GM23338 (cell line): ENCODE measurements at regions not wholly inside any gene's neighbourhood (a gene's known extent, or its start where the extent isn't known, plus 50 kb on each side); places are given as distances from the start of the nearest gene placed in this dataset.

ENCODE experiments used
- ATAC-seq: fragments of 200-7000 bp; cut with Tn5 transposase; 3 replicates; pipeline ENCODE4 v1.9.1; 2020
- DNase-seq: peaks from one replicate; pipeline ENCODE4 v3.0.0-alpha.2; 2015; ENCODE audit warnings: low spot score
- H2AFZ ChIP-seq: fragments of 200-600 bp; sonication (generic); 2 replicates; pipeline ENCODE4 v1.8.0; 2016; ENCODE audit warnings: antibody characterized with exemption, mild to moderate bottlenecking, moderate library complexity
- H3F3A ChIP-seq: fragments of 200-600 bp; sonication (generic); replicated peaks from 2 replicates; pipeline ENCODE4 v1.8.0; 2017; ENCODE audit warnings: antibody characterized with exemption, mixed run types, low read depth
- H3K27ac ChIP-seq: fragments of 200-600 bp; sonication (generic); 2 replicates; pipeline ENCODE4 v1.6.1; 2016; ENCODE audit warnings: low read depth
- H3K27me3 ChIP-seq: fragments of 200-600 bp; sonication (generic); 2 replicates; pipeline ENCODE4 v1.8.0; 2016; ENCODE audit warnings: mild to moderate bottlenecking, mixed run types, moderate library complexity; ENCODE audit not compliant: insufficient read depth
- H3K36me3 ChIP-seq: fragments of 200-600 bp; sonication (generic); 2 replicates; pipeline ENCODE4 v1.8.0; 2016; ENCODE audit warnings: mild to moderate bottlenecking; ENCODE audit not compliant: insufficient read depth
- H3K4me1 ChIP-seq: fragments of 200-600 bp; sonication (generic); 2 replicates; pipeline ENCODE4 v1.8.0; 2016; ENCODE audit warnings: mild to moderate bottlenecking, moderate library complexity; ENCODE audit not compliant: insufficient read depth
- H3K4me2 ChIP-seq: fragments of 200-600 bp; sonication (generic); 2 replicates; pipeline ENCODE4 v1.7.1; 2017; ENCODE audit warnings: mixed run types
- H3K4me3 ChIP-seq: fragments of 200-600 bp; sonication (generic); 2 replicates; pipeline ENCODE4 v1.6.1; 2016; ENCODE audit warnings: mixed run types
- H3K79me2 ChIP-seq: fragments of 200-600 bp; sonication (generic); replicated peaks from 2 replicates; pipeline ENCODE4 v1.8.0; 2017; ENCODE audit warnings: mild to moderate bottlenecking; ENCODE audit not compliant: insufficient read depth
- H3K9me2 ChIP-seq: fragments of 200-600 bp; sonication (generic); 2 replicates; pipeline ENCODE4 v1.8.0; 2017; ENCODE audit not compliant: insufficient read depth
- H4K20me1 ChIP-seq: fragments of 200-600 bp; sonication (generic); replicated peaks from 2 replicates; pipeline ENCODE4 v1.8.0; 2017; ENCODE audit warnings: mild to moderate bottlenecking; ENCODE audit not compliant: insufficient read depth
- H3K27ac Mint-ChIP-seq: 2 replicates; pipeline ENCODE4 v1.8.0; 2020; ENCODE audit warnings: inconsistent platforms, mild to moderate bottlenecking, moderate library complexity, mixed read lengths
- H3K27me3 Mint-ChIP-seq: 3 replicates; pipeline ENCODE4 v1.8.0; 2022; ENCODE audit warnings: low read depth, mild to moderate bottlenecking, moderate library complexity, mixed read lengths, inconsistent platforms; ENCODE audit not compliant: insufficient read depth, poor library complexity
- H3K36me3 Mint-ChIP-seq: 3 replicates; pipeline ENCODE4 v1.8.0; 2021; ENCODE audit warnings: low read depth, mild to moderate bottlenecking, inconsistent platforms, moderate library complexity, mixed read lengths
- H3K4me1 Mint-ChIP-seq: 3 replicates; pipeline ENCODE4 v1.8.0; 2020; ENCODE audit warnings: mild to moderate bottlenecking, inconsistent platforms, mixed read lengths
- H3K4me3 Mint-ChIP-seq: 3 replicates; pipeline ENCODE4 v1.8.0; 2021; ENCODE audit warnings: moderate library complexity, mild to moderate bottlenecking, inconsistent platforms, mixed read lengths
- H3K9me3 Mint-ChIP-seq: 3 replicates; pipeline ENCODE4 v1.8.0; 2020; ENCODE audit warnings: moderate library complexity, mild to moderate bottlenecking, inconsistent platforms, mixed read lengths
- CREB1 ChIP-seq: fragments of 250-450 bp; sonication (Bioruptor Pico); IDR thresholded peaks from 2 replicates; pipeline ENCODE4 v1.5.0; 2020; ENCODE audit warnings: low read depth, mild to moderate bottlenecking, moderate library complexity
- CTCF ChIP-seq, 2 experiments: fragments of 200-600 bp in 1 of 2; sonication (generic) in 1 of 2; conservative IDR thresholded peaks; 2 replicates each; pipeline versions ENCODE4 v1.5.1 to v1.6.1; 2016 to 2017; ENCODE audit warnings: antibody characterized with exemption in 2 of 2, low read depth in 2 of 2, mild to moderate bottlenecking in 2 of 2, moderate library complexity in 1 of 2
- ETS1 ChIP-seq: IDR thresholded peaks from 2 replicates; pipeline ENCODE4 v1.6.1; 2016; ENCODE audit warnings: antibody characterized with exemption
- EZH2phosphoT487 ChIP-seq: fragments of 200-600 bp; sonication (generic); IDR thresholded peaks from one replicate; pipeline ENCODE4 v1.8.1; 2018; ENCODE audit warnings: antibody characterized with exemption; ENCODE audit not compliant: unreplicated experiment
- JUNB ChIP-seq: IDR thresholded peaks from one replicate; pipeline ENCODE4 v1.6.1; 2016; ENCODE audit warnings: antibody characterized with exemption; ENCODE audit not compliant: unreplicated experiment
- NANOG ChIP-seq: IDR thresholded peaks from 2 replicates; pipeline ENCODE4 v1.6.1; 2016; ENCODE audit warnings: antibody characterized with exemption, borderline replicate concordance
- ZNF114 ChIP-seq: fragments of 250-450 bp; sonication (Bioruptor Pico); IDR thresholded peaks from 2 replicates; pipeline ENCODE4 v1.5.0; 2020; ENCODE audit warnings: mild to moderate bottlenecking, moderate library complexity
- ZNF331 ChIP-seq: fragments of 250-450 bp; sonication (Bioruptor Pico); IDR thresholded peaks from 2 replicates; pipeline ENCODE4 v1.5.0; 2020; ENCODE audit warnings: low read depth, mild to moderate bottlenecking, moderate library complexity
- ZNF462 ChIP-seq: fragments of 250-450 bp; sonication (Bioruptor Pico); IDR thresholded peaks from 2 replicates; pipeline ENCODE4 v1.5.0; 2020; ENCODE audit warnings: mild to moderate bottlenecking, moderate library complexity

GRCh38 chr11:135022454-135022853, 610.4 kb upstream of the B3GAT1 start:
- no peaks in the 10 kb centered on the region for H3K79me2 ChIP-seq
- H3K4me3 ChIP-seq = no peak overlapping the region
- H3K4me1 Mint-ChIP-seq = peaks cover 14% of the 10 kb centered on the region; the same call in 2 of the 3 replicates
- no peak for DNase-seq
- H3K4me1 ChIP-seq = peaks cover 8% of the 10 kb centered on the region; the same call in 1 of the 2 replicates
- no peaks in the 10 kb centered on the region for H3F3A ChIP-seq
- no peaks in the 10 kb centered on the region for H3K27me3 ChIP-seq
- peaks cover 13% of the 10 kb centered on the region; the same call in 2 of the 3 replicates for H3K9me3 Mint-ChIP-seq
- TF ChIP-seq ZNF331 (CRISPR knock-in tag) (peak; percentile 48; the same call in 1 of the 2 replicates), ETS1 (no peak)
- no peak overlapping the region for H2AFZ ChIP-seq
- H3K27ac Mint-ChIP-seq = no peak overlapping the region
- ATAC-seq = no peak
- H3K36me3 ChIP-seq = peaks cover 2% of the 10 kb centered on the region; the same call in 1 of the 2 replicates
- H3K27ac ChIP-seq = no peak overlapping the region
- H3K4me2 ChIP-seq = no peak overlapping the region
- no peaks in the 10 kb centered on the region for H3K9me2 ChIP-seq
- H4K20me1 ChIP-seq = no peaks in the 10 kb centered on the region
- H3K27me3 Mint-ChIP-seq = no peaks in the 10 kb centered on the region
- no peak overlapping the region for H3K4me3 Mint-ChIP-seq
- no peaks in the 10 kb centered on the region for H3K36me3 Mint-ChIP-seq

GRCh38 chr11:135019899-135020298, 607.9 kb upstream of the B3GAT1 start:
- ATAC-seq = no peak
- Histone ChIP-seq H3K79me2 (no peaks in the 10 kb centered on the region), H4K20me1 (no peaks in the 10 kb centered on the region), H3K27me3 (no peaks in the 10 kb centered on the region), H3K4me2 (no peak overlapping the region), H3K4me1 (no peaks in the 10 kb centered on the region), H2AFZ (no peak overlapping the region), H3K36me3 (peaks cover 2% of the 10 kb centered on the region; the same call in 1 of the 2 replicates), H3K4me3 (no peak overlapping the region), H3K27ac (no peak overlapping the region), H3K9me2 (0 out of 2 replicates have a peak, but pooled peaks cover 7% of the 10 kb centered on the region), H3F3A (no peaks in the 10 kb centered on the region)
- Mint-ChIP-seq H3K9me3 (peaks cover 13% of the 10 kb centered on the region; the same call in 2 of the 3 replicates), H3K27ac (no peak overlapping the region; the same call in 1 of the 2 replicates), H3K4me1 (peaks cover 10% of the 10 kb centered on the region; the same call in 2 of the 3 replicates), H3K36me3 (no peaks in the 10 kb centered on the region), H3K4me3 (no peak overlapping the region), H3K27me3 (peaks cover 3% of the 10 kb centered on the region)
- DNase-seq = no peak
- no peak for TF ChIP-seq ETS1
- no peak for TF ChIP-seq ZNF462 (CRISPR knock-in tag)
- TF ChIP-seq ZNF331 (CRISPR knock-in tag) = no peak
- no peak for TF ChIP-seq CREB1
- TF ChIP-seq ZNF114 (CRISPR knock-in tag) = no peak
- TF ChIP-seq JUNB = no peak
- TF ChIP-seq NANOG = no peak
- TF ChIP-seq EZH2phosphoT487 = no peak
- TF ChIP-seq CTCF (conservative IDR thresholded peaks at IDR 0.05; ENCODE audit: low read depth in 2 of 2) = no peak
